H1 (cell line): ENCODE measurements at regions not wholly inside any gene's neighbourhood (a gene's known extent, or its start where the extent isn't known, plus 50 kb on each side); places are given as distances from the start of the nearest gene placed in this dataset.

ENCODE experiments used
- CBX8 ChIP-seq: fragments of 300-800, 300-1000 bp; sonication (generic); IDR thresholded peaks from 2 replicates; pipeline ENCODE4 v1.7.1; 2016; ENCODE audit warnings: low read depth, low read length, borderline replicate concordance
- CTBP2 ChIP-seq: IDR thresholded peaks from 2 replicates; pipeline ENCODE4 v1.7.0; 2011; ENCODE audit warnings: borderline replicate concordance, mild to moderate bottlenecking, moderate library complexity, mixed read lengths, low read length; ENCODE audit not compliant: insufficient read depth, insufficient read length
- MAX ChIP-seq: IDR thresholded peaks from 2 replicates; pipeline ENCODE4 v1.6.1; 2012; ENCODE audit warnings: inconsistent platforms
- SIN3A ChIP-seq, 2 experiments: IDR thresholded peaks in 1 of 2; conservative IDR thresholded peaks in 1 of 2; 2 replicates each; pipeline ENCODE4 v1.6.1; 2011 to 2012; ENCODE audit warnings: low read length in 2 of 2, improper control_type of control experiment in 1 of 2, low read depth in 1 of 2, mild to moderate bottlenecking in 1 of 2
- SP2 ChIP-seq: IDR thresholded peaks from 2 replicates; pipeline ENCODE4 v1.6.1; 2012; ENCODE audit warnings: mild to moderate bottlenecking, low read length, inconsistent platforms
- ZNF274 ChIP-seq: IDR thresholded peaks from 2 replicates; pipeline ENCODE4 v1.7.0; 2012; ENCODE audit warnings: low read length, borderline replicate concordance; ENCODE audit errors: extremely low read depth

GRCh38 chr14:62081012-62081612 lies 318.9 kb downstream of the SNAPC1 start (continued):
- TF ChIP-seq SP2 (no peak), MAX (no peak), CTBP2 (no peak), ZNF274 (no peak), SIN3A (conservative IDR thresholded peaks at IDR 0.05 in 1 of 2, IDR thresholded peaks at IDR 0.05 in 1 of 2; ENCODE audit: low read depth in 1 of 2, low read length in 2 of 2) (no peak), CBX8 (no peak)
